ENCODE measurements at regions not wholly inside any gene's neighbourhood (a gene's known extent, or its start where the extent isn't known, plus 50 kb on each side); places are given as distances from the start of the nearest gene placed in this dataset.
A peak's percentile ranks its signal among the peaks of the same experiment; 100 is the strongest.

GRCh38 chr10:36301539-36301938 is 659.4 kb upstream of the FZD8 start:
- DNase-seq (ENCODE audit: low spot score), result no peak
- TF ChIP-seq CTCF (IDR thresholded peaks at IDR 0.05), result no peak
- Mint-ChIP-seq H3K27ac (ENCODE audit: unreplicated experiment) (no peak overlapping the region), H3K9me3 (ENCODE audit: low read depth) (no peaks in the 10 kb centered on the region), H3K4me1 (ENCODE audit: low read depth) (peaks cover 5% of the 10 kb centered on the region), H3K27me3 (ENCODE audit: low read depth) (no peaks in the 10 kb centered on the region), H3K36me3 (ENCODE audit: low read depth) (no peaks in the 10 kb centered on the region), H3K4me3 (ENCODE audit: unreplicated experiment) (no peak overlapping the region)

DNA sequence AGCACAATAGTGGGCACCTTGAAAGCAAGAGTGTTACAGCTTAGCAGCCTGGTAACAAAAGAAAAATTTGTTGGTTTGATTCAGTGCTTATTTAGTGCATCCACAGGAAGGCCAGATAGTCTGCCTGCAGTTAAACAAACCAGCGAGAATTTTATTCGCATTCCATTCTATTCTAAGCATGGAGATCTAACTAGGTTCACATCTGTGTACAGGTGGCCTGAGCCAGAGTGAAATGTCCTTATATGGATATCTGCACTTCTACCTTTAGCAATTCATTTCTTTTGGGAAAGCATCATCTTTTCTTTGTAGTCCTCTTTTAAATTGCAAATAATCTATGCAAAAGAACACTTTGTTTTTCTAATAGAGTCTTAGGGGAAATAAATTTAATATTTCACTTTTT is 659.0 kb upstream of the FZD8 start:
- Mint-ChIP-seq H3K4me3 (ENCODE audit: unreplicated experiment) (no peak overlapping the region), H3K36me3 (ENCODE audit: low read depth) (no peaks in the 10 kb centered on the region)

GRCh38 chr10:36283827-36284226 is 641.7 kb upstream of the FZD8 start:
- H3K4me1 Mint-ChIP-seq (ENCODE audit: low read depth), result peaks cover 32% of the 10 kb centered on the region
- H3K36me3 Mint-ChIP-seq (ENCODE audit: low read depth), result peaks cover 20% of the 10 kb centered on the region
- H3K9me3 Mint-ChIP-seq (ENCODE audit: low read depth), result peaks cover 33% of the 10 kb centered on the region
- H3K27ac Mint-ChIP-seq (ENCODE audit: unreplicated experiment), result no peak overlapping the region
- TF ChIP-seq CTCF (IDR thresholded peaks at IDR 0.05), result no peak
- no peak overlapping the region for H3K4me3 Mint-ChIP-seq (ENCODE audit: unreplicated experiment)
- DNase-seq (ENCODE audit: low spot score), result no peak
- H3K27me3 Mint-ChIP-seq (ENCODE audit: low read depth), result no peaks in the 10 kb centered on the region

More for the DNA sequence above, 659.0 kb upstream of the FZD8 start:
- no peaks in the 10 kb centered on the region for H3K9me3 Mint-ChIP-seq (ENCODE audit: low read depth)
- TF ChIP-seq CTCF (IDR thresholded peaks at IDR 0.05), result no peak
- no peak for DNase-seq (ENCODE audit: low spot score)
- peaks cover 5% of the 10 kb centered on the region for H3K4me1 Mint-ChIP-seq (ENCODE audit: low read depth)
- no peak overlapping the region for H3K27ac Mint-ChIP-seq (ENCODE audit: unreplicated experiment)
- no peaks in the 10 kb centered on the region for H3K27me3 Mint-ChIP-seq (ENCODE audit: low read depth)

DNA sequence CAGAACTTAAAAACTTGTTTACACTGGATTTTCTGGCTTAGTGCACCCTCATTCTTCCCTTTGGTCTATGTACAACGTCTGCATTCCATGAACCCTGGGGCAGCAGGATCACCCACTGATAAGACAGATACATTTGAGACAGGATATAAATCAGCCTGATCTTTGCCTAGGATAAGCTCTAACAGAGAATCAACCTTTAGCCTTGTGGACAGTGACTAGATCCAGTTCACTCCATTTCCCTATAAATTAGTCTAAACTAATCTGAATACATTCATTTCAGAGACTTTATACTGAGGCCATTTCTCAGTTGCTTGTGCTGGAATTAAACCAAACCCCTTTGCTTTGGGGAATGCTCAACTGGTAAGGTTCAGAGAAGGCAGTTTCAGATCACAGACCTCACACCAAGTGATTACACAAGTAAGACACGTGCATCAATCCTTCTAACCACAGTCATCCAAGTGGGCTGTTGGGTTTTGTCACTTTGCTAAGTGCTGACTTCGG is 639.8 kb upstream of the FZD8 start:
- H3K27me3 Mint-ChIP-seq (ENCODE audit: low read depth), result no peaks in the 10 kb centered on the region
- peaks cover 10% of the 10 kb centered on the region for H3K36me3 Mint-ChIP-seq (ENCODE audit: low read depth)
- no peak for DNase-seq (ENCODE audit: low spot score)
- no peak overlapping the region for H3K4me3 Mint-ChIP-seq (ENCODE audit: unreplicated experiment)
- peaks cover 45% of the 10 kb centered on the region for H3K4me1 Mint-ChIP-seq (ENCODE audit: low read depth)
- no peak overlapping the region for H3K27ac Mint-ChIP-seq (ENCODE audit: unreplicated experiment)
- H3K9me3 Mint-ChIP-seq (ENCODE audit: low read depth), result peaks cover 19% of the 10 kb centered on the region
- no peak for TF ChIP-seq CTCF (IDR thresholded peaks at IDR 0.05)

DNA sequence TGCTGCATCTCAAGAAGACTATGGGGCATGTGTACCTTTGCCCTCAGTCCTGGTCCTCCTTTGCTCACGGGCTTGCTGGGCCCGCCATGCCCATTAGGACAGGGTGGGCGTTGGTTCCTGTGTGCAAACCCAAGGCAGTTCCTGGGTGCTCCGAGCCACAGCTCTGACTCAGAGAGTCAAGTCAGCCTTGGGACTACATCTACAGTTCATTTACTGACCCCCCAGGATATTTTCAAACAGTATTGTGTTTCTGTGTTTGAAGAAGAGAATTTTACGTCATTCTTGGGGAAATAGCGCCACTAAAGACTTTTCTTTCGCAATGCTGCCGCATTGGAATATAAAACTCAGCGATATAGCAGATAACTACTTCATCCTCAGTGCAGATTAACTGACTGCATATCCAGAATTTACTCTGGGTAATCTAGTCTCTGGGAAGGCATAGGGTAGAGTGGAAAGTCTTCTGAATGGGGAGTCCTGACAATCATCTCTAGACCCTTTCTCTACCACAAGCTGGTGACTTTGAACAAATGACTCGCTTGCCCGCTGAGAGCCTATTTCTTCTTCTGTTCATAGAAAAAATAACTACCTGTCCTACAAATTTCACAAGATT is 638.9 kb upstream of the FZD8 start:
- H3K4me1 Mint-ChIP-seq (ENCODE audit: low read depth), result peaks cover 44% of the 10 kb centered on the region
- DNase-seq (ENCODE audit: low spot score), result no peak
- H3K9me3 Mint-ChIP-seq (ENCODE audit: low read depth), result peaks cover 14% of the 10 kb centered on the region
- peak overlapping the region; percentile 32 for H3K27ac Mint-ChIP-seq (ENCODE audit: unreplicated experiment)
- no peak overlapping the region for H3K4me3 Mint-ChIP-seq (ENCODE audit: unreplicated experiment)
- H3K36me3 Mint-ChIP-seq (ENCODE audit: low read depth), result peaks cover 4% of the 10 kb centered on the region
- no peak for TF ChIP-seq CTCF (IDR thresholded peaks at IDR 0.05)
- H3K27me3 Mint-ChIP-seq (ENCODE audit: low read depth), result no peaks in the 10 kb centered on the region

All from chondrocyte (in vitro differentiated cells).